Activated CD8-positive, alpha-beta memory T cell treated with anti-CD3 and anti-CD28 coated beads for 48 hours (primary cell): ENCODE measurements at regions not wholly inside any gene's neighbourhood (a gene's known extent, or its start where the extent isn't known, plus 50 kb on each side); places are given as distances from the start of the nearest gene placed in this dataset.

Experiments
- DNase-seq, 3 experiments: peaks; one replicate each; pipeline ENCODE4 v3.0.0-alpha.2; 2020; ENCODE audit warnings: low read depth in 2 of 3, low spot score in 2 of 3

DNA sequence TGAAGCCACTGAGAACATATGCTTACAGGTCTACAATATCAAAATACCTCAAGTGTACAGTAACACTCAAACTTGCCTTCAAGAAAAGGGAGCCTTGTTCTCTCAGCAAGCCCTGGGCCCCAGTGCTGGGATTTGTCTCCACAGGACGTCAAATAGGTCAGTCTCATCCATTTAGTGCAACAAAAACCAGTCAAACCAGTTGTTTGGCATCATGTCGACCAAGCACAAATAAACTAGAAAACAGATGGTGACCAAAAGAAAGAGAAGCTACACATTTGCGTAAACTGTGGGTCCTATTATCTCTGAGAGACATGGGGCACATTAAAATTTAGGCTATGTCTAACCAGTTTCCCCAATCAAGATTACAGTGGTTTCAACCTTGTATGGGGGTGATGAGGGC lies 182.6 kb upstream of the PKDCC start:
- DNase-seq, result no peak

DNA sequence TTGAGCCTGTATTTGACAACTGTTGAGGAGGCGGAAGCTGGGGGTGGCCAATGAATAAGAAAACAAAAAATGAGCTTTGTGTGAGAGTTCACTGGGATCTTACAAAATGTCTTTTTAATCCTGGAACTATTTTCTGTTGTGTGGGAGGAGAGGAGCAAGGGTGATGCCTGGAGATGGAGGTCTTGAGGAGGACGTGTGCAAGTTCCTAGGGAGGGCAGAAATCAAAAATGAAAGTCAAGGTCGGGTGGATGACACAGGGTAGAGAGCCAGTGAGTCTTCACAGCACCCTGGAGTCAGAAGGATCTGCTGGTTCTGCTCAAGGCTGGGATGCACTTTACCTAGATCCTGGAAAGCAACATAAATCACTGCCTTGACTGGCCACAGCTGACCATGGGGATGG lies 180.3 kb upstream of the PKDCC start:
- no peak for DNase-seq

DNA sequence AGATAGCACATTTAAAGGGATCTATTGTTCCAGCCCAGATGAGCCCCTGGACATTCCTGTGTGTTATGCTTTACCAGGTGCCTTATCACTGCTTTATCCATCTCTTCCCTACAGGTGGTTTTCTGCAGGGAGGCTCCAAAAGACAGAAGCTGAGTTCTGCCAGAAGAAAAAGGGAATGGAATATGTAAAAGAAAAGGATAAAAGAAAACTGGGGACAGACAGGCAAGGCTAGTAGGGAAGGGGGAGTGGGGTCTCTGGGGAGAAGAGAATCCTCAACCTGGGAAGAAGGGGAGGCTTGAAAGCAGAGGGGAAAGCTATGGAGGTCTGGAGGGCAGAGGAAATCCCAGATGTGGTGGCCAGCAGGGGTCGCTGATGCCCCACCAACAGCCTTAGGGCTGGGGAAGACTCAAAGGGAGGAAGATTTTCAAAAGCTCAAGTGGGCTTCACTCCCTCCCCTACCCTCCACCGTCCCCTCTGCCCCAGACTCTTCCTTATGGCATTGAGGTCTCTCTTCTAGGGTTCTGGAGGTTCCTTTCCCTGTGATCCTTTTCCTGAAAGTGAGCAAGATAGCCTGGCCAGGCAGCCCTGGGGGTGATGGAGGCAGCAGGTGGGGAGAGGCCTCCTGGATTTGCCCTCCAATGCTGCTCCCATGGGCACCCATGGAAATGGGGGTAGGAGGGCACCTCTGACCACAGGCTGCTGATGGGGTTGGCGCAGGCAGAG lies 178.1 kb upstream of the PKDCC start:
- peak; percentile 31 to 60 (median 51) for DNase-seq

DNA sequence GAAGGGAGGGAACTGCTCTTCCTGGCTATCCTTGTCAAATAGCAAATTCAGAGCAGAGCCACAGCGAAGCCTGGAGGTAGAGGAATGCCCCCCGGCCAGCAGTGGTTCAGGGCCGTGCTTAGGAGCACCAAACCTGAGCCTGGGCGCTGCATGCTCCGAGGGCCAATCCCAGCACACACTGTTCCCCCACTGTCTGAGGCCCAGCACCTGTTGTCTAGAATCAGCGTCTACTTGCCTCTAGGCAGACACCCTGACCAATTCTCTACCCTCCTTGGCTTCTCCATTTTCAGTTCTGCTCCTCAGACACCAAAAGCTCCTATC lies 177.6 kb upstream of the PKDCC start:
- DNase-seq, result no peak

DNA sequence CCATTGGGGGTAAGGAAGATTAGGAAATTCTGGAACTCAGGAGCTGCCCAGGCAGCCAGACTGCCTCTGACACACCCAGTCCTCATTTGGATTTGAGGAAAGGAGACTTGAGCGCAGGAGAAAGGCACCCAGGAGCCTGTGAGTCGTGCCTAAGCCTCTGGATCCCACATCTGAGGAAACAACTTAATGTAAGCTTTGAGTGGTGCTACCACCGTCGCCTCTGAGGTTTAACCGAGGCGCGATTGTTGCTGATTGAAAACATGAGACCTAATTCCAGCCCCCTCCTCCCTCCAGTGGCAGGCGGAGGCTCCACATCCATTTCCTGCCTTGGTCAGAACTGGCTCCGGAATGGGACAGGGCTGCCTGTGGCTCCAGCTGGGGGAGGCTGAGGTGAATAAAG lies 176.7 kb upstream of the PKDCC start:
- no peak for DNase-seq

DNA sequence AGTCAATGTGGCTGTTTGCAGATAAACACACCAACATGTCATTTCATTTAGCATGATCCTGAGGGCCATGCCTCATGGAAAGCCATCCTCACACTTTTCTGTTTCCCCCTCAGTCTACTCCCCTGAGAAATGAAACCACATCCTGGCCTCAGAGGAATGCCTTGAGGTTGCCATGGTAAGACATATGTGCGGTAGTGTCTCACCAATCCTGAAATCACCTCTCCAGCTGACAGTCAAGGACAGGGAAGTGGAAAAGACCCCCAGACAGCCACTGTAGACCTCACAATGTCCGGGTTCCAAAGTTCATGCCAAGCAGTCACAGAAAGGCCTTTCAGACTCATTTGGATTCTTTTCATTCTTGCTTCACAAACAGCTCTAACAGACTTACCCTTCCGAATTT lies 175.2 kb upstream of the PKDCC start:
- no peak for DNase-seq

DNA sequence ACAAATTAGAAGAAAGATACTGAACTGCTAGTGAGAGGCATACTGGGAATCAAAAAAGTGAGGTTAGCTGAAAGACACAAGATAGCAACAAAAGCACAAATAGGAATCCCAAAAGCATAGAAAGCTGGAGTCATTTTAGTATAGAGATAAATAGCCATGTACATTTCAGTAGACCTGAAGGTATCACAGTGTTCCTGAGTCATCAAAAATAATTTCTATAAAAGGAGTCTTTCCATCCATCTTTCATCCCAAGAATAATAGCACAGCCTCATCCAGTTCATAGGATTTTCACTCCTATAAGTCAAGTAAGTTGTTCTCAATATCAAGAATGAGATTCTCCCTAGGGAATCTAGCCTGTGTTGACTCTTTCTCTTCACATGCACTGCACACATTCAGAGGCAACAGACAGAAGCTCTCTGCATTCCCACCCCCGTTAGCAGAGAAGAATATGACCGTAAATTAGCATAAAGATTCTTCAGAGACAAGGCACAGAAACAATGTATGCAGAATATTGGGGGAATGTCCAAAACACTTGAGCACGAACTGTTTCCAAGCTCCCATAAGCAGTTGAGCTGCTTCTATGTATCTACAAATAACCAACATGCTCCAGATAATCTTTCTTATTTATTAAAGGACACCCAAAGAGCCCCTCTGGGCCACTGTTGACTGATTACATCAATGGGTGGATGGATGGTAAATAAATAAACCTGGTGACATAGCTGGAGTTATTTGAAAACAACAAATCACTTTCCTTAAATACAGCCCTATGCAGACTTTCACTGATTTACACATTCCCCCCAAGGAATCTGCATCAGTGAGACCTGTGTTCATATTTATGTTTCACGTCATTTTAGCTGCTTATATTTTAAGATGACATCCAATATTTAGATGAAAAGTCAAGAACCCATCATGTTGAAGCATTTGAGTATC lies 174.5 kb upstream of the PKDCC start:
- no peak for DNase-seq

DNA sequence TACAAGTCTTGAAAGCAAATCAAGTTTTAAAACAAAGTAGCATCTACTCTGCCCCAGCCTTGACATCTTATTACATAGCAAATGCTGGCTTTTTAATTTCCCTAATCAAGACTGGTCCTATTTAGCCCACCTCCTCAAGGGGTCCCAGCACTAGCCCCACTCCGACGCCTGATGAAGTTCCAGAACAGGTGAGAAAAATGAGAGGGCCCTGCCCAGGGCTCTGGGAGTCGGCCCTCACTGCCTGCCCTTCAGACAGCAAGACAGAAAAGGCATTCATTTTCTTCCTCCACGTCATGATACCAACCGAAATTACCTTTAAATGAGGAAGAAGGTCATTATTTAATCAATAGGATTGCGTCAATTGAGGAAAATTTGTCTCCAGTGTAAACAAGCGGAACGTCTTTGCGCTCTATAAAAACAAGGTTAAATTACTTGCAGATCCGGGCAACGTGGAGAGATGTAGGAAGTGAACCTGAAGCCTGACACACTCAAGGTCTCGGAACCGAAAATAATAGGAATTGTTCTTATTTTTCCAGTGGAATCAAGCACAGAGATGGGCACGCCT lies 170.6 kb upstream of the PKDCC start:
- no peak for DNase-seq

DNA sequence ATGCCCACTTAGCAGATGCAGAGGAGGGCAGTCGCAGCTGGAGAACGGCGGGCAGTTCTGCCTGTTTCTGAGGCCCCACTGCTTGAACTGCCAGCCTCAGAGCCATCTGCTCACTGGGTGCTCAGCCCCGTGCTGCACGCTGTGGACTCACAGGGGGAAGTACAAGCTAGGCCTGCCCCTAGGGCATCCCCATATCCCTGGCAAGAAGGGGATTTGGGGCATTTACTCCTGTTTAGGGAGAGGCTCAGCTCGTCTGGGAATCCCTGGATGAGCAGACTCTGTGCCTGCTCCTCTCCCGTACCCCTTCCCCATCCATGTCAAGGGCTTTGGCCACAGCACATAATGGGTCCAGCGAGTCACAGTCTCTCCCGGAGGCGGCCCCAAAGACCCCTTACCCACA lies 169.8 kb upstream of the PKDCC start:
- no peak for DNase-seq

DNA sequence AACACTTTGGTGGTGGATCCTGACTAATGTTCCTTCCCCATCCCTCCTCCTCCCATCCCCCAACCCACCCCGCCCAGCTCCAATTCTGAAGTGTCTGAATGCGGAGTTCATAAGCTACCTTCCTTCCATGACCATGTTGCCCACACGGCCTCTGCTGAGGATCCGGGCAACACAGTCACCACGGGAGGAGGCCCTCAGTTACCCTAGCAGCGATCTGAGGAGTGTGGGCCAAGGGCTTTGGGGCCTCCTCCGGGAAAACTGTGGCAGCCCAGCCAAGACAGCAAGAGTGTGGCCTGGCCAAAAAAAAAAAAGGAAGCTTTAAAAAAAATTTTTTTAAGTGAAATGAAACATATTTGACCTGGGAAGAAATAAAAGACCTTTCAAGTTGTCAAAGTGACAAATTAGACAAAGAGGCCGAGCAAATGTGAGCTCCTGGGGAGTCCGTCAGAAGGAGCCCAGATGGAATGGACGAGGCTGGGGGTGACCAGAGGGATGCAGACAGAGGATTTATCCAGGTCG lies 169.0 kb upstream of the PKDCC start:
- no peak for DNase-seq

DNA sequence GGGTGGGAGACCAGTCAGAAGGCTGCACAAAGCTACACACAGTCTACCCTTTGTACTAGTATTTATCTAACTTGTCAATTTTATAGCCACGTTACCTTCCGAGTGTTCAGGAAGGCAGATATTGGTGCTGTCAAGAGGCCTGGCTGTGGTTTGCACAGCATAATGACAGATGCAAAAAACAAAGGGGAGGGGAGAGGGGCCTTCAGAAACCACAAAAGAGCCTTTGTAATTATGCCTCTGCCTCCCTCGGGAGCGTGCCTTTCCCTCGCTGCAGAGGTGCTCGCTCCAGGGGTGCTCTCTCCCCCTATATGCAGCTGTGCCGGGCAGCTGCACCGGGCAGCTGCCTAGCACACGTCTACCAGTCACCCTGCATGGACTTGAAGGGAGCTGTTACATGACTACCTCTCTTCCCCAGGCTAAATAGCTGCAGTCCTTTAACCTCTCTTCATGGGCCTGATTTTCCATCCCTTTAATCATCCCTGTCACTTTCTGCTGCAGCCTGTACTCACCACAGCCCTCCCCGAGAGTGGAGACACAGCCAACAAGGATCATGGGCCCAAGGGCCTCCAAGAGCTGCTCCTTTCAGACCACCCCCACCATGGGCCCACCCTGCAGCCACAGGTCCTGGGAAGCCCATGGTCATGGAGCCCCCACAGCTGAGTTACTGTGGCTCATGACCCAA lies 168.4 kb upstream of the PKDCC start:
- DNase-seq, result no peak

DNA sequence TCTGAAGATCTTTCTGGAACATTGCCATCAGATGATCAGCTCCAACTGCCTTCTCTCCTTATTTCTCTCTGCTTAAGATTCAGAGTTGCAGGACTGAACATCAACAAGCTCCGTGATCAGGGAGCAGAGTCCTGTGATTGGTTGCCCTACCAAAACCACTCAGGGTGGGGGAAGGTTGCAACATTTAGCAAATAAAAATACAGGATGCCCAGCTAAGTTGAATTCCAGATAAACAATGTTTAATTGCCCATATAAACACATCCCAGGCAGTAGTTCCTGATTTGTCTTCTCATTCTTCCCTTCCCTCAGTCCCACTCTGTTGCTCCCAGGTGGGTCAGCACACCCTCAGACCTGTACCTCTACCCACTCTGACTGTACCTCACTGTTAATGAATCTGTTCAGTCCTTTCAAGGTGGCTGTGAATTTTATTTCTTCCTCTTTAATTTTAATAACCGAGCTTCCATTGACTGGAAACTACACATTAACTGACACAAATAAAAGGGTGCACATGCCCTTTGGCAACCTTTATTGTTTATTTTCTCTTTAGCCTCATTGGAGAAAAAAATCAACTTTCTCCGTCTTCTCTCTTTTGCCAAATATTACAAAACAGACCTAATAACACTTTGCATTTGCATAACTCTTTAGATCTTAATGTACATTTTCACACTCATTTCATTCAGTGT lies 167.1 kb upstream of the PKDCC start:
- no peak for DNase-seq

DNA sequence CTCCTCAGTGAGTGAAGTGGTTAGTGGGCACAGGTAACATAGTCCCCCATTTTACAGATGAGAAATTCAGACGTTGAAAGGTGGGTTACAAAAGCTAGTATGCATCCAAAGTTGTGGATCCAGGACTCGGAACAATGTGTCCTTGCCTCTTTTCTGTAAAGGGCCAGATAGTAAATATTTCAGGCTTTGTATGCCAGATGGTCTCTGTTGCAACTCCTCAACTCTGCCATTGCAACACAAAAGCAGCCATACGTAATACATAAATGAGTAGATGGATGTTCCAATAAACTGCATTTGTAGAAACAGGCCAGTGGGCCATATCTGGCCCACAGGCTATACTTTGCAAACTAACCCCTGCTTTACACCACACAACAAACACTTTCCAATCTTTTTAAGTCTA lies 166.6 kb upstream of the PKDCC start:
- DNase-seq, result no peak

DNA sequence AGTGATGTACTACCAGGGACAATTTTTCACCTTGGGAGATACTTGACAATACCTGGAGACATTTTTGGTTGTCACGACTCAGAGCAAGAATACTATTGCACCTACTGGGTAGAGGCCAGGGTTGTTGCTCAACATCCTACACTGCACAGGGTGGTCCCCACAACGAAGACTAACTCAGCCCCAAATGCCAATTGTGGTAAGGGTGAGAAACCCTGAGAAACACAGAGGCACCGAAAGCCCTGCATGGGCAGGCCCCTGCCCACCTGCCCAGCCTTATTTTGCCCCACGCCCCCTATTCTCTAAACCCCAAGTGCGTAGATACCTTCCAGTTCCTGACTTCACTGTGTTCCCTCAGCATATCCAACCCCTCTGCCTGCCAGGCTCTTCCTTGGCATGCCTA lies 163.1 kb upstream of the PKDCC start:
- DNase-seq, result no peak

DNA sequence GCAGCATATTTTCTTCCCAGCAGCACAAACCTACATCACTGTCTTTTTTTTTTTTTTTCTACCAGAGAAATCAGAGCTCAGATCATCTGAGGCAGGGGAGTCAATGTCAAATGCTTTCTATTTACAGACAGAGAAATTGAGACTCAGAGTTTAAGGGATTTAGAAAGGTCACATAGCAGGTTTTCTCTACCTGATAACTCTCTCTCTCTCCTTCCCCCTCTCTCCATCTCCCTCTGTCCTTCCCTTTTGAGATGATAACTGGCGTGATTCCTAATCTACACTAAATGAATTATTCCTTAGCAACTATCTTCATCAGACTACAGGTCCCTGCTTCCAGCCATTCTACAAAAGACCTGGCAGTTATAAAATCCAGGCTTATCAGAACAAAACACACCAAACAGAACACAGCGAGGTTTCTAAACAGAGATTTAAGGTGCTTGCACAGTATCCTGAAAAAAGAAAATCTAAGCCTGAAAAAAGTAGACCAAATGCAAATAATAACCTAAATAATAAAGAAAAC lies 161.6 kb upstream of the PKDCC start:
- no peak for DNase-seq

DNA sequence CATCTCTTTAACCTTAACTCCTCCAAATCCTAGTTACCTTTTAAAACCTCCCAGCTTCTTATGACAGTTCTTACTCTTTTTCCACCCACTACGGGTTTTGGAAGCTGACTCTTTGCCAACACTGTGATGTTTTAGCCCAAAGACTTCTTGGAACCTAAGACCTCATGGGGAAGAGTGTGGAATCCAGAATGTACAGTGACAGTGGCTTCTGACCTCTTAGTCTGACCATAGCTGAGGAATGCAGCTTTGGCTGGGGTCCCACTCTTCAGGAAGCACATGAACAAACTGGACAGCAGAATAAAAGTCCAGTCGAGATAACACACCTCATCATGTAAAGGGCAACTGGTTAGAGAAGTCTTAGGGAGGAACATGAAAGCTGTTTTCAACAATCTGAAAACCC lies 161.1 kb upstream of the PKDCC start:
- DNase-seq, result no peak

DNA sequence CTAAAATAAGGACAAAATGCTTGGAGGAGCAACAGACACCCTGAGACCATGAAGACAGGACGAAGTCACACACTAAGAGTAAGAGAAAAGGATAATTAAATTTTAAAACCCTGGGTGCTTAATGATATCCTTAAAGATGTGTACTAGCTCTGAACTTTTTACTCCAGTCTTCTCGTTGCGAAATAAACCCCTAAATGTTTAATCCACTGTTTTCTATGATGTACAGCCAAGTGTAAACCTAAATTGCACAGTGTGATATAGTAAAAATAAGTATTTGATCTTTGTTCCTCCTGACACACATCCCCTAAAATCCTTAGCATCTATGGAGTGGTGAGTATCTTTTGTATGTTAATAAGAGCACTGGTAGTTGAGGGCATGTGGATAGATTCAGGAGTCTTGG lies 157.5 kb upstream of the PKDCC start:
- DNase-seq, result no peak

DNA sequence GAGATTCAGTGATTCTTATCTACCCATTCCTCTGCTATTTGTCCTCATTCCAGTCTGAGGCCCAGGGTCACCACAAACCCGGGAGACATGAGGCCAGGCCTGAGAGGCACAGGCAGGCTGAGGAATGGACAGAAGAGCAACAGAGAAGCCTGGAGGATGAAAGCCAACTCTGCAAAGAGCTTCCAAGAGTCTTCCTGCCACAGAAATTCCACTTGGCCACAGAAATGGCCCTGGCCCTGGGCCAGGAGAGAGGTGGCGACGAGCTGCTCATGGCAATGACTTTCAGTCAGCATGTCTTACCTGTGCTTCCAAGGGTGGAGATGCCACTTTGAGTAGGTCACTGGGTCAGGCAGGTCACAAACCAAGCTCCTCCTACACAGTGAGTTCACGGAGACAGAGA lies 155.3 kb upstream of the PKDCC start:
- DNase-seq, result no peak

DNA sequence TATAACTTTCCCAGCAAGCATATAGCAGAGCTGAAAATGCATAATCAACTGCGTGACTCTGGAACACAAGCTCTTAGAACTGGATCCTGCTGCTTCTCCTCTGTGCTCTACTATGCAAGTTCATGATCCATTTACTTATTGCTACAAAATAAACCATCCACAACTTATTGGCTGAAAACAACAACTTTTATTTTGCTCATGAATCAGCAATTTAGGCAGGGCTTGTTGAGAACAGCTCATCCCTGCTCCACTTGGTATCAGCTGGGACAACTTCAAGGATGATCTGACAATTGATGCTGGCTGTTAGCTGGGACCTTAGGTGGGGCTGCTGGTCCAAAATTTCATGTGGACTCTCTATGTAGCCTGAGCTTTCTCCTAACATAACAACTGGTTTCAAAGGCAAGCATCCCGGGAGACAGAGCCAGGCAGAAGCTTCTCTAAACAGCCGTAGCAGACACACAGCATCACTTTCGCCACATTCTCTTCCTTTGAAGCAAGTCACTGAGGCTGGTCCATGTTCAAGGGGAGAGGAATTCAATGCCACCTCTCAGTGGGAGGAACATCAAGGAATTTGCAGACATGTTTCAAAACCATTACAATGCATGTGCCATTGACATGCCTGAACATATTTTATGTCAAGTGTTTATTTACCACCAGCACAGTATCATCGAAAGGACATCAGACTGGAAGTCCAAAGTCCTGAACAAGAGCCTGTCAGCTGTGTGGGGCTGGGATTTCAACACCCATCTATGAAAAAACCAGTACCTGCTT lies 153.1 kb upstream of the PKDCC start:
- no peak for DNase-seq

DNA sequence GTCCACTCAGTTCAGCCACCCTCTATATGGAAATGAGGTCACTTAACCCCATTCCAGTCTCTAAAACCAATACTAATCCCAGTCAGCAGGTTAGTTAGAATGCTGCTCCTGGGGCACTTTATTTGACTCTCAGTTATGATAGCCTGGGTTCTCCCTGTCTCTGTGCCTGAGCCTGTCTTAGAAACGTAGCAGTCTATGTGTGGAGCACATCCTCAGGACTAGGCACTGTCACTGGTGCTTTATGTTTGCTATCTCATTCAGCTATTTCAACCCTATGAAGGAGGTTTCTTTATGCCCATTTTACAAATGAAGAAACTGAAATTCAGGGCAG lies 152.5 kb upstream of the PKDCC start:
- no peak for DNase-seq
